Peyer's patch (tissue), 4 donors: ENCODE measurements at regions not wholly inside any gene's neighbourhood (a gene's known extent, or its start where the extent isn't known, plus 50 kb on each side); places are given as distances from the start of the nearest gene placed in this dataset.
"Not testable (repeated sequence)": the region's sequence is repeated elsewhere in the genome, so short reads cannot be mapped to it uniquely, and the experiment has no call there.

Experiments used
- DNase-seq, 3 donors: peaks; one replicate each; pipeline ENCODE4 v3.0.0-alpha.2; 2017 to 2019
- H3K27ac ChIP-seq, 4 donors: fragments of 200-600 bp; sonication (generic); one replicate each; pipeline ENCODE4 v1.5.1; 2016 to 2019
- H3K27me3 ChIP-seq, 2 donors: fragments of 200-600 bp; sonication (generic); one replicate each; pipeline ENCODE4 v1.5.1; 2019
- H3K36me3 ChIP-seq, 3 donors: fragments of 200-600 bp; sonication (generic); one replicate each; pipeline ENCODE4 v1.5.1; 2016 to 2019
- H3K4me1 ChIP-seq, 4 donors: fragments of 200-600 bp; sonication (generic); one replicate each; pipeline ENCODE4 v1.5.1; 2016 to 2019
- H3K4me3 ChIP-seq, 4 donors: fragments of 200-600 bp; sonication (generic); 1 replicate in 3 of 4; 2 replicates in 1 of 4; pipeline ENCODE4 v1.5.1; 2016 to 2019; ENCODE audit warnings: mild to moderate bottlenecking in 1 of 4
- H3K9me3 ChIP-seq, 4 donors: fragments of 200-600 bp; sonication (generic); one replicate each; pipeline ENCODE4 v1.5.1; 2016 to 2019; ENCODE audit warnings: mild to moderate bottlenecking in 1 of 4
- CTCF ChIP-seq, 6 experiments: fragments of 450-650 bp in 4 of 6; fragments of 200-600 bp in 2 of 6; sonication (generic) in 1 of 6; IDR thresholded peaks; one replicate each; pipeline ENCODE4 v1.5.1; 2017 to 2019; ENCODE audit warnings: antibody characterized with exemption in 6 of 6, mild to moderate bottlenecking in 3 of 6, moderate library complexity in 1 of 6
- POLR2A ChIP-seq, 2 donors: fragments of 450-650 bp; IDR thresholded peaks; one replicate each; pipeline ENCODE4 v1.5.1; 2017; ENCODE audit warnings: antibody characterized with exemption in 2 of 2, mild to moderate bottlenecking in 2 of 2, moderate library complexity in 2 of 2

- no peaks in the 10 kb centered on the region for H3K27me3 ChIP-seq
- no peak overlapping the region for H3K27ac ChIP-seq
- no peak overlapping the region for H3K4me3 ChIP-seq
- no peak for DNase-seq
- TF ChIP-seq POLR2A (IDR thresholded peaks at IDR 0.05) = no peak
- TF ChIP-seq CTCF (IDR thresholded peaks at IDR 0.05) = no peak
- no peaks in the 10 kb centered on the region for H3K4me1 ChIP-seq
- H3K9me3 ChIP-seq = no peaks in the 10 kb centered on the region
- H3K36me3 ChIP-seq = no peaks in the 10 kb centered on the region
Measured at GRCh38 chr9:97160255-97160654, 121.3 kb upstream of the CTSV start.

- H3K36me3 ChIP-seq, DNase-seq, H3K27me3 ChIP-seq, H3K27ac ChIP-seq, H3K4me1 ChIP-seq, H3K9me3 ChIP-seq, H3K4me3 ChIP-seq: not testable (repeated sequence)
Measured at GRCh38 chr9:97158722-97159121, 119.8 kb upstream of the CTSV start.

DNA sequence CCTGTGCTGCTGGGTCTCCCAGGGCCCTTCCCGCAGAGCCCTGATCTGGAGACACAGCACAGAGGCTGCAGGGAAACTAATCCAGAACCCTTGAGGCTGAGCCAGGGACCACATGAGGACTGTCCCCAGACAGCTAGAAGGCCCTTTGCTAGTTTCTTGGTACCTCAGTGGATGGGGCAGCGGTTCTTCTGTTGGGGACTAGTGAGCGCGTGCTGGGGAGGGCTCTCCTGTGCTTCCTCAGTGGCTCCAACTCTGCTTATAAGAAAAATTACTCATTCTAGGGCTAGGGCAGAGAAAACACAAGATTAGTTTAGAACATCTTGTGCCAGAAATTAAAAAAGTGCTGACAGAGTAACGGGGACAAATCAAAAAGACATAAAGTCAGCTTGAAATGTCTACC, 116.5 kb upstream of the CTSV start:
- not testable (repeated sequence) for H3K27ac ChIP-seq, H3K9me3 ChIP-seq, H3K27me3 ChIP-seq, H3K4me3 ChIP-seq, H3K36me3 ChIP-seq, H3K4me1 ChIP-seq, DNase-seq

DNA sequence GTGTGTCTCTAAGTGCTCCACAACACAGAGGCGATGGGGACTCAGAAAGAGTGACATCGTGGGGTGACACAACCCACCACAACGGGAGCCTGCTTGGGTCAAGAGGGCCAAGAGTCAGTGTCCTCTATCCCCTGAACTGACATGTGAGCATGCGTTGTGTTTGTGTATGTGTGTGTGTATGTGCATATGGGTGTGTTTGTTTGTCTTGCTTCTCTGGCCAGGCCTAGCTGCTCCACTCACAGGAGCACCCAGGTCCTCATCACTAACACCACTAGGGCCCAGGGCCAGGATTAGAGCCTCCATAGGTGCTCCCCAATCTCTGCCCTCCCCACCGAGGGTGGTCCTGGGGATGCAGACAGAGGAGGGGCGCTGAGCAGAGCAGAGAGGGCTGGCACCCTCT, 115.0 kb upstream of the CTSV start:
- no peak overlapping the region for H3K4me3 ChIP-seq
- H3K27me3 ChIP-seq = no peaks in the 10 kb centered on the region
- no peak for TF ChIP-seq CTCF (IDR thresholded peaks at IDR 0.05)
- TF ChIP-seq POLR2A (IDR thresholded peaks at IDR 0.05) = no peak
- DNase-seq = no peak
- H3K27ac ChIP-seq = no peak overlapping the region
- H3K4me1 ChIP-seq = no peaks in the 10 kb centered on the region
- H3K36me3 ChIP-seq = no peaks in the 10 kb centered on the region
- no peaks in the 10 kb centered on the region for H3K9me3 ChIP-seq

GRCh38 chr9:97153160-97153559, 114.2 kb upstream of the CTSV start:
- H3K4me1 ChIP-seq, H3K9me3 ChIP-seq, H3K27ac ChIP-seq, H3K27me3 ChIP-seq, DNase-seq, H3K36me3 ChIP-seq, H3K4me3 ChIP-seq: not testable (repeated sequence)

DNA sequence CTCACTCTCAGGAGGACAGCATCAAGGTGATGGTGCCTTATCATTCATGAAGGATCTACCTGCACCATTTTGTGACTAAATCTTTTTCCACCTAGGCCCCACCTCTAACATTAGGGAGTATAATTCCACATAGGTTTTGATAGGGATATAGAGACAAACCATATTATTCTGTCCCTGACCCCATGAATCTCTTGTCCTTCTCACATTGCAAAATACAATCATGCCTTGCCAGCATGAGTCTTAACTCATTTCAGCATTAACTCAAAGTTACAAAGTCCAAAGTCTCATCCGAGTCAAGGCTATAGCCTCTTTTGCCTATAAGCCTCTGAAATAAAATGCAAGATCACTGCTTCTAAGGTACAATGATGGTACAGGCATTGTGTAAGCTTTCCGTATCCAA, 111.5 kb upstream of the CTSV start:
- not testable (repeated sequence) for H3K4me3 ChIP-seq, H3K9me3 ChIP-seq, H3K4me1 ChIP-seq, DNase-seq, H3K27me3 ChIP-seq, H3K27ac ChIP-seq, H3K36me3 ChIP-seq

DNA sequence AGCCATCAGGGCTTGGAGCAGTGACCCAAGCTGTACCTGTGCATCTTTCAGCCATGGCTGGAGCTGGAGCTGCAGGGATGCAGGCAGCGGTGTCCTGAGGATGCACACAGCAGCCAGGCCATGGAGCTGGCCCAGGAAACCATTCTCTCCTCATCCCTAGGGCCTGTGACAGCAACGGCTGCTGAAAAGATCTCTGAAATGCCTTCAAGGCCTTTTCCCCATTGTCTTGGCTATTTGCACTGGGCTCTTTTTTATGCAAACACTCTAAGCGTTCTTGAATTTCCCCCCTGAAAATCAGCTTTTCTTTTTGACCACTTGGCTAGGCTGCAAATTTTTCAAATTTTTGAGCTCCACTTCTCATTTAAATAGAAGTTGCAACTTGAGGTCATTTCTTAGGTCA, 109.5 kb upstream of the CTSV start:
- H3K36me3 ChIP-seq, H3K4me3 ChIP-seq, H3K9me3 ChIP-seq, H3K27me3 ChIP-seq, DNase-seq, H3K4me1 ChIP-seq, H3K27ac ChIP-seq: not testable (repeated sequence)

DNA sequence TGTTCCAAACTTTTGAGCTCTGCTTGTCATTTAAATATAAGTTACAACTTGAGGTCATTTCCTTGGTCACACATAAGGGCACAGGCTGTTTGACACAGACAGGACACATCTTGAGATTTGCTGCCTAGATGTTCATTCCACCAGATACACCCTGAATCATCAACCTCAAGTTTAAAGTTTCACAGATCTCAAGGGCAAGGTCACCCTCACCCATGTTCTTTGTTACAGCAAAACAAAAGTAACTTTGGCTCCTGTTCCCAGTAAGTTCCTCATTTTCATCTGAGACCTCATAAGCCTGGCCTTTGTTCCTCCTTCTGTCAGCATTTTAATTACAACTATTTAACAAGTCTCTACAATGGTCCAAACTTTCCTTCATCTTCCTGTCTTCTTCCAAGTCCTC, 106.7 kb upstream of the CTSV start:
- not testable (repeated sequence) for H3K27ac ChIP-seq

DNA sequence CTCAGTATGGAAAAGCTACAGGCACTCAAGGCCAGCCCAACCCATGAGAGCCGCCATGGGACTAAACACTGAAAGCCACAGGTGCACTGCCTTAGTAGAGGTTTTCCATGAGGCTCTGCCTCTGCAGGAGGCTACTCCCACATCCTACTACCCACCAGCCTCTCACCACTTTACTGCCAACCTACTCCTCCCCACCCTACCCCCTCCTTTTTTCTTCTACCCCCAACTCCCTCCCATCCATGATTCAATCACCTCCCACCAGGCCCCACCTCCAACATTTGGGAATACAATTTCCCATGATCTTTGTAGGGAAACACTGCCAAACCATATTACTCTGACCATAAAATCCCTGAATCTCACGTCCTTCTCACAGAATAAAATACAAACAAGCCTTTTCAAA, 101.6 kb upstream of the CTSV start:
- H3K4me3 ChIP-seq = no peak overlapping the region
- no peaks in the 10 kb centered on the region for H3K9me3 ChIP-seq
- DNase-seq = no peak
- no peak overlapping the region for H3K27ac ChIP-seq
- TF ChIP-seq CTCF (IDR thresholded peaks at IDR 0.05) = no peak
- TF ChIP-seq POLR2A (IDR thresholded peaks at IDR 0.05) = no peak
- H3K27me3 ChIP-seq = no peaks in the 10 kb centered on the region
- H3K36me3 ChIP-seq = no peaks in the 10 kb centered on the region
- H3K4me1 ChIP-seq = no peaks in the 10 kb centered on the region

More for the DNA sequence above, 106.7 kb upstream of the CTSV start:
- H3K4me3 ChIP-seq, H3K27me3 ChIP-seq, H3K36me3 ChIP-seq, DNase-seq, H3K4me1 ChIP-seq, H3K9me3 ChIP-seq: not testable (repeated sequence)
